GM18519 (cell line): ENCODE measurements at regions not wholly inside any gene's neighbourhood (a gene's known extent, or its start where the extent isn't known, plus 50 kb on each side); places are given as distances from the start of the nearest gene placed in this dataset.
A peak's percentile ranks its signal among the peaks of the same experiment; 100 is the strongest.
"Not testable (repeated sequence)": the region's sequence is repeated elsewhere in the genome, so short reads cannot be mapped to it uniquely, and the experiment has no call there.

Experiments used
- ATAC-seq: cut with Tn5 transposase; IDR thresholded peaks from one replicate; pipeline ENCODE4 v1.9.1; 2021; ENCODE audit warnings: mild to moderate bottlenecking, moderate library complexity; ENCODE audit not compliant: unreplicated experiment, low FRiP score

GRCh38 chr12:24387381-24387780 lies 437.9 kb upstream of the SOX5 start:
- ATAC-seq, result no peak

GRCh38 chr12:24386836-24387235 lies 437.4 kb upstream of the SOX5 start:
- no peak for ATAC-seq

GRCh38 chr12:24381790-24382189 lies 432.3 kb upstream of the SOX5 start:
- no peak for ATAC-seq

- no peak for ATAC-seq
These were observed 430.5 kb upstream of the SOX5 start for GRCh38 chr12:24379861-24380521.

- ATAC-seq, result no peak
These were observed 430.0 kb upstream of the SOX5 start for GRCh38 chr12:24379433-24379832.

- ATAC-seq, result peak; percentile 86
These were observed 429.3 kb upstream of the SOX5 start for GRCh38 chr12:24378548-24379407.

GRCh38 chr12:24374452-24374851 lies 425.0 kb upstream of the SOX5 start:
- no peak for ATAC-seq

GRCh38 chr12:24373004-24373403 lies 423.5 kb upstream of the SOX5 start:
- ATAC-seq, result no peak

- ATAC-seq, result no peak
These were observed 417.0 kb upstream of the SOX5 start for GRCh38 chr12:24366514-24366913.

GRCh38 chr12:24364921-24365320 lies 415.5 kb upstream of the SOX5 start:
- no peak for ATAC-seq

GRCh38 chr12:24363177-24363754 lies 413.8 kb upstream of the SOX5 start:
- ATAC-seq, result no peak

GRCh38 chr12:24361877-24362580 lies 412.6 kb upstream of the SOX5 start:
- ATAC-seq, result no peak

GRCh38 chr12:24360907-24361306 lies 411.4 kb upstream of the SOX5 start:
- ATAC-seq, result peak; percentile 54

- ATAC-seq, result peak; percentile 35
These were observed 411.0 kb upstream of the SOX5 start for GRCh38 chr12:24360461-24360860.

GRCh38 chr12:24360057-24360456 lies 410.6 kb upstream of the SOX5 start:
- ATAC-seq, result no peak

GRCh38 chr12:24359418-24359817 lies 409.9 kb upstream of the SOX5 start:
- ATAC-seq, result no peak

GRCh38 chr12:24356240-24356804 lies 406.9 kb upstream of the SOX5 start:
- ATAC-seq, result no peak

GRCh38 chr12:24352363-24352762 lies 402.9 kb upstream of the SOX5 start:
- ATAC-seq, result no peak

GRCh38 chr12:24349051-24349799 lies 399.8 kb upstream of the SOX5 start:
- no peak for ATAC-seq

- not testable (repeated sequence) for ATAC-seq
These were observed 398.7 kb upstream of the SOX5 start for GRCh38 chr12:24348180-24348579.
